WTC11 (cell line): ENCODE measurements at regions not wholly inside any gene's neighbourhood (a gene's known extent, or its start where the extent isn't known, plus 50 kb on each side); places are given as distances from the start of the nearest gene placed in this dataset.

Experiments
- ATAC-seq: fragments of 200-7000 bp; cut with Tn5 transposase; 2 replicates; pipeline ENCODE4 v1.10.0; 2021; ENCODE audit warnings: mild to moderate bottlenecking, moderate library complexity
- CTCF ChIA-PET: fragments of 300-600 bp; sonication (Branson Sonifier 250); formaldehyde crosslinking; loops from one replicate; lab custom pipeline; 2021; ENCODE audit warnings: antibody characterized with exemption; lab: Charles Lee
- POLR2A ChIA-PET: fragments of 350-600 bp; sonication (Branson Sonifier 250); formaldehyde crosslinking; loops from one replicate; lab custom pipeline; 2021; ENCODE audit warnings: antibody characterized with exemption; lab: Charles Lee
- DNase-seq: peaks from one replicate; pipeline ENCODE4 v3.0.0; 2021; ENCODE audit warnings: low spot score
- H3K27ac Mint-ChIP-seq: 2 replicates; pipeline ENCODE4 v1.8.0; 2021; ENCODE audit warnings: mixed read lengths
- H3K27me3 Mint-ChIP-seq: 2 replicates; pipeline ENCODE4 v1.8.0; 2021; ENCODE audit warnings: low read depth, mild to moderate bottlenecking, moderate library complexity, mixed read lengths
- H3K36me3 Mint-ChIP-seq: 2 replicates; pipeline ENCODE4 v1.8.0; 2021; ENCODE audit warnings: mixed read lengths
- H3K4me1 Mint-ChIP-seq: 2 replicates; pipeline ENCODE4 v1.8.0; 2022; ENCODE audit warnings: mixed read lengths
- H3K4me3 Mint-ChIP-seq: 2 replicates; pipeline ENCODE4 v1.8.0; 2021; ENCODE audit warnings: mild to moderate bottlenecking, moderate library complexity, mixed read lengths
- H3K9me3 Mint-ChIP-seq: 2 replicates; pipeline ENCODE4 v1.8.0; 2021; ENCODE audit warnings: mixed read lengths
- ARID4B ChIP-seq: sonication (generic); formaldehyde crosslinking; IDR thresholded peaks from 2 replicates; pipeline ENCODE4 v1.8.0; 2023; ENCODE audit warnings: missing genetic modification reagents, mild to moderate bottlenecking, borderline replicate concordance
- ATF6 ChIP-seq: sonication (generic); formaldehyde crosslinking; IDR thresholded peaks from 2 replicates; pipeline ENCODE4 v1.8.1; 2023; ENCODE audit warnings: mild to moderate bottlenecking, missing genetic modification reagents
- E2F4 ChIP-seq: sonication (generic); formaldehyde crosslinking; IDR thresholded peaks from 2 replicates; pipeline ENCODE4 v1.8.1; 2022; ENCODE audit warnings: low read depth, mild to moderate bottlenecking, moderate library complexity, missing genetic modification reagents, borderline replicate concordance
- E2F5 ChIP-seq: sonication (generic); formaldehyde crosslinking; IDR thresholded peaks from 2 replicates; pipeline ENCODE4 v1.8.1; 2022; ENCODE audit warnings: mild to moderate bottlenecking, moderate library complexity, missing genetic modification reagents
- FOXK1 ChIP-seq: sonication (generic); formaldehyde crosslinking; IDR thresholded peaks from 2 replicates; pipeline ENCODE4 v1.8.0; 2022; ENCODE audit warnings: mild to moderate bottlenecking, moderate library complexity, missing genetic modification reagents
- GABPB1 ChIP-seq: sonication (generic); formaldehyde crosslinking; IDR thresholded peaks from 2 replicates; pipeline ENCODE4 v1.8.1; 2023; ENCODE audit warnings: mild to moderate bottlenecking, missing genetic modification reagents
- GRHL2 ChIP-seq: fragments of 250-450 bp; sonication (Bioruptor Pico); IDR thresholded peaks from 2 replicates; pipeline ENCODE4 v1.8.0; 2022; ENCODE audit warnings: mild to moderate bottlenecking, moderate library complexity; ENCODE audit not compliant: insufficient replicate concordance, severe bottlenecking
- JUN ChIP-seq: sonication (generic); formaldehyde crosslinking; IDR thresholded peaks from 2 replicates; pipeline ENCODE4 v1.8.0; 2023; ENCODE audit warnings: mild to moderate bottlenecking, missing genetic modification reagents
- MLX ChIP-seq: sonication (generic); formaldehyde crosslinking; IDR thresholded peaks from 2 replicates; pipeline ENCODE4 v1.8.1; 2023; ENCODE audit warnings: mild to moderate bottlenecking, missing genetic modification reagents, moderate library complexity
- PRDM15 ChIP-seq: sonication (generic); formaldehyde crosslinking; IDR thresholded peaks from 2 replicates; pipeline ENCODE4 v1.8.0; 2022; ENCODE audit warnings: missing genetic modification reagents
- PRRX2 ChIP-seq: fragments of 250-450 bp; sonication (Bioruptor Pico); IDR thresholded peaks from 2 replicates; pipeline ENCODE4 v1.8.0; 2021; ENCODE audit warnings: mild to moderate bottlenecking
- STAT6 ChIP-seq: sonication (generic); formaldehyde crosslinking; conservative IDR thresholded peaks from 2 replicates; pipeline ENCODE4 v1.8.1; 2023; ENCODE audit warnings: mild to moderate bottlenecking, low read depth, missing genetic modification reagents, moderate library complexity
- TCF7 ChIP-seq: sonication (generic); formaldehyde crosslinking; IDR thresholded peaks from 2 replicates; pipeline ENCODE4 v1.8.0; 2022; ENCODE audit warnings: mild to moderate bottlenecking, low read depth, missing genetic modification reagents, moderate library complexity
- TEAD1 ChIP-seq: sonication (generic); formaldehyde crosslinking; IDR thresholded peaks from 2 replicates; pipeline ENCODE4 v1.8.0; 2022; ENCODE audit warnings: mild to moderate bottlenecking, missing genetic modification reagents
- USF1 ChIP-seq: sonication (generic); formaldehyde crosslinking; IDR thresholded peaks from 2 replicates; pipeline ENCODE4 v1.8.0; 2022; ENCODE audit warnings: mild to moderate bottlenecking, missing genetic modification reagents
- ZNF219 ChIP-seq: sonication (generic); formaldehyde crosslinking; IDR thresholded peaks from 2 replicates; pipeline ENCODE4 v1.8.0; 2023; ENCODE audit warnings: missing genetic modification reagents, mild to moderate bottlenecking, borderline replicate concordance
- ZNF317 ChIP-seq: sonication (generic); formaldehyde crosslinking; IDR thresholded peaks from 2 replicates; pipeline ENCODE4 v1.8.1; 2023; ENCODE audit warnings: low read depth, mild to moderate bottlenecking, moderate library complexity, missing genetic modification reagents, borderline replicate concordance
- ZNF396 ChIP-seq: fragments of 250-450 bp; sonication (Bioruptor Pico); IDR thresholded peaks from 2 replicates; pipeline ENCODE4 v1.8.0; 2021; ENCODE audit warnings: mild to moderate bottlenecking, moderate library complexity, borderline replicate concordance
- ZNF423 ChIP-seq: fragments of 250-450 bp; sonication (Bioruptor Pico); IDR thresholded peaks from 2 replicates; pipeline ENCODE4 v2.1.2; 2022; ENCODE audit warnings: mild to moderate bottlenecking, moderate library complexity
- ZNF671 ChIP-seq: fragments of 250-450 bp; sonication (Bioruptor Pico); IDR thresholded peaks from 2 replicates; pipeline ENCODE4 v1.8.0; 2021; ENCODE audit warnings: mild to moderate bottlenecking

- TF ChIP-seq ARID4B: no peak
- no peak for TF ChIP-seq TEAD1
- TF ChIP-seq MLX (CRISPR knock-in tag): no peak
Observed at GRCh38 chr5:104400941-104401340, 838.4 kb upstream of the NUDT12 start (continued).

- CTCF ChIA-PET: no interaction called here
- no peak overlapping the region for H3K27ac Mint-ChIP-seq
- no peaks in the 10 kb centered on the region for H3K4me1 Mint-ChIP-seq
- peaks cover 17% of the 10 kb centered on the region for H3K9me3 Mint-ChIP-seq
- no peaks in the 10 kb centered on the region for H3K36me3 Mint-ChIP-seq
- no peak for DNase-seq
- no peaks in the 10 kb centered on the region for H3K27me3 Mint-ChIP-seq
- no peak for ATAC-seq
- POLR2A ChIA-PET: no interaction called here
- H3K4me3 Mint-ChIP-seq: no peak overlapping the region
- TF ChIP-seq ZNF423: no peak
- no peak for TF ChIP-seq JUN
- TF ChIP-seq ZNF671: no peak
- TF ChIP-seq GRHL2: no peak
- TF ChIP-seq ZNF317 (CRISPR knock-in tag): no peak
- TF ChIP-seq E2F5 (CRISPR knock-in tag): no peak
- TF ChIP-seq ZNF219 (CRISPR knock-in tag): no peak
- TF ChIP-seq FOXK1: no peak
- no peak for TF ChIP-seq ATF6
- TF ChIP-seq USF1: no peak
- TF ChIP-seq PRDM15 (CRISPR knock-in tag): no peak
- TF ChIP-seq ZNF396 (CRISPR knock-in tag): no peak
- no peak for TF ChIP-seq STAT6 (CRISPR knock-in tag)
- no peak for TF ChIP-seq PRRX2 (CRISPR knock-in tag)
- TF ChIP-seq TCF7 (CRISPR knock-in tag): no peak
- TF ChIP-seq E2F4 (CRISPR knock-in tag): no peak
- no peak for TF ChIP-seq GABPB1 (CRISPR knock-in tag)
Observed at GRCh38 chr5:104385906-104386305, 823.3 kb upstream of the NUDT12 start.
